KMS-11 (cell line): ENCODE measurements at regions not wholly inside any gene's neighbourhood (a gene's known extent, or its start where the extent isn't known, plus 50 kb on each side); places are given as distances from the start of the nearest gene placed in this dataset.

Experiments
- H2AFZ ChIP-seq: fragments of 200-600 bp; sonication (generic); 2 replicates; pipeline ENCODE4 v1.6.1; 2016; ENCODE audit warnings: antibody characterized with exemption, mixed run types, low read depth
- H3K27ac ChIP-seq: fragments of 200-600 bp; sonication (generic); 2 replicates; pipeline ENCODE4 v1.6.1; 2016; ENCODE audit warnings: mild to moderate bottlenecking, mixed run types
- H3K27me3 ChIP-seq: fragments of 200-600 bp; sonication (generic); 2 replicates; pipeline ENCODE4 v1.6.1; 2017; ENCODE audit warnings: mild to moderate bottlenecking, low read depth, mixed run types, moderate library complexity; ENCODE audit not compliant: insufficient read depth
- H3K36me3 ChIP-seq: fragments of 200-600 bp; sonication (generic); 2 replicates; pipeline ENCODE4 v1.6.1; 2017; ENCODE audit warnings: mild to moderate bottlenecking, mixed run types; ENCODE audit not compliant: insufficient read depth
- H3K4me1 ChIP-seq: fragments of 200-600 bp; sonication (generic); 2 replicates; pipeline ENCODE4 v1.6.1; 2016; ENCODE audit warnings: mild to moderate bottlenecking, low read depth, mixed run types; ENCODE audit not compliant: poor library complexity, severe bottlenecking
- H3K4me2 ChIP-seq: fragments of 200-600 bp; sonication (generic); 2 replicates; pipeline ENCODE4 v1.7.0; 2016; ENCODE audit warnings: mild to moderate bottlenecking, mixed run types
- H3K4me3 ChIP-seq: fragments of 200-600 bp; sonication (generic); IDR thresholded peaks from 2 replicates; pipeline ENCODE4 v1.6.1; 2017; ENCODE audit warnings: low read depth, low read length, mixed read lengths; ENCODE audit not compliant: insufficient read depth
- H3K79me2 ChIP-seq: fragments of 200-600 bp; sonication (generic); 2 replicates; pipeline ENCODE4 v1.6.1; 2016; ENCODE audit warnings: low read depth, mixed run types; ENCODE audit not compliant: insufficient read depth
- H3K9ac ChIP-seq: fragments of 200-600 bp; sonication (generic); 2 replicates; pipeline ENCODE4 v1.6.1; 2016; ENCODE audit warnings: mild to moderate bottlenecking, mixed run types
- H4K20me1 ChIP-seq: fragments of 200-600 bp; sonication (generic); 2 replicates; pipeline ENCODE4 v1.6.1; 2016; ENCODE audit warnings: mild to moderate bottlenecking, mixed run types; ENCODE audit not compliant: insufficient read depth
- TF ChIP-seq, protein P1 (sequence below): fragments of 200-600 bp; sonication (generic); conservative IDR thresholded peaks from 2 replicates; pipeline ENCODE4 v1.6.1; 2017; ENCODE audit warnings: low read depth, mild to moderate bottlenecking, antibody characterized with exemption, low read length, moderate library complexity, mixed read lengths

GRCh38 chr15:72991026-72991425 is 61.2 kb upstream of the NEO1 start:
- Histone ChIP-seq H3K9ac (no peak overlapping the region), H2AFZ (no peak overlapping the region), H3K4me1 (no peaks in the 10 kb centered on the region), H3K4me3 (no peak overlapping the region), H3K27ac (no peak overlapping the region), H3K4me2 (no peak overlapping the region), H3K27me3 (no peaks in the 10 kb centered on the region), H3K79me2 (no peaks in the 10 kb centered on the region), H3K36me3 (no peaks in the 10 kb centered on the region), H4K20me1 (no peaks in the 10 kb centered on the region)
- TF ChIP-seq, protein P1, sequence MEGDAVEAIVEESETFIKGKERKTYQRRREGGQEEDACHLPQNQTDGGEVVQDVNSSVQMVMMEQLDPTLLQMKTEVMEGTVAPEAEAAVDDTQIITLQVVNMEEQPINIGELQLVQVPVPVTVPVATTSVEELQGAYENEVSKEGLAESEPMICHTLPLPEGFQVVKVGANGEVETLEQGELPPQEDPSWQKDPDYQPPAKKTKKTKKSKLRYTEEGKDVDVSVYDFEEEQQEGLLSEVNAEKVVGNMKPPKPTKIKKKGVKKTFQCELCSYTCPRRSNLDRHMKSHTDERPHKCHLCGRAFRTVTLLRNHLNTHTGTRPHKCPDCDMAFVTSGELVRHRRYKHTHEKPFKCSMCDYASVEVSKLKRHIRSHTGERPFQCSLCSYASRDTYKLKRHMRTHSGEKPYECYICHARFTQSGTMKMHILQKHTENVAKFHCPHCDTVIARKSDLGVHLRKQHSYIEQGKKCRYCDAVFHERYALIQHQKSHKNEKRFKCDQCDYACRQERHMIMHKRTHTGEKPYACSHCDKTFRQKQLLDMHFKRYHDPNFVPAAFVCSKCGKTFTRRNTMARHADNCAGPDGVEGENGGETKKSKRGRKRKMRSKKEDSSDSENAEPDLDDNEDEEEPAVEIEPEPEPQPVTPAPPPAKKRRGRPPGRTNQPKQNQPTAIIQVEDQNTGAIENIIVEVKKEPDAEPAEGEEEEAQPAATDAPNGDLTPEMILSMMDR: no peak

DNA sequence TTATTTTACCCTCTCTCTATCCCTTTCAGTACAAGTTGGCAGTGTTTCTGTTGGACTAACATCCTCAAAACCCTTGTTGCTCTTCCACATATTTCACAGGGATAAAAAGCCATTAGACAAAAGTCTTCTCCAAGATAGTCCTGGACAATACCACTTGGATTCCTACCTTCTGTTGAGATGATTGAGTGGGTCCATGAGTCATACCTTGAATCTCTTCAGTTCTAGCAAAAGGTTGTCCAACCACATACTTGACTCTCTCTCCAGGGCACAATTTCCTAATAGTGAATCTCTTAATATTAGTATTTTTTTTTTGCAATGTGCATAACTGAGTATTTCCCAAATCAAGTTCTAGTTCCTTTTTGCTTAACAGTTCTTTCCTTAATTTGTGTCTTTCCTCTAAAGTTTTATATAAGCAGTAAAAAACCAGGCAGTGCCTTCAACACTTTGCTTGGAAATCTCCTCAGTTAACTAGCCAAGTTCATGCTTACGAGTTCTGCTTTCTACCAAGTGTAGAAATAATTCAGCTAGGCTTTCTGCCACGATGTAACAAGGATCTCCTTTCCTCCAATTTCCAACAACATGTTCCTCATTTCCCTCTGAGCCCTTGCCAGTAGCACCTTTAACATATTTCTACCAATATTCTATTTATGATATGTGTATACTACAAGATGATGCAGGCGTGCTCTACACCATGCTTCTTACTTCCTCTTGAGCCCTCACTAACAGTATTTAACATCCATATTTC is 68.3 kb upstream of the NEO1 start:
- Histone ChIP-seq H3K79me2 (no peaks in the 10 kb centered on the region), H3K9ac (no peak overlapping the region), H3K4me2 (no peak overlapping the region), H3K4me1 (no peaks in the 10 kb centered on the region), H2AFZ (no peak overlapping the region), H3K27ac (no peak overlapping the region), H3K4me3 (no peak overlapping the region), H3K27me3 (no peaks in the 10 kb centered on the region), H3K36me3 (no peaks in the 10 kb centered on the region), H4K20me1 (no peaks in the 10 kb centered on the region)
- TF ChIP-seq, protein P1: no peak

DNA sequence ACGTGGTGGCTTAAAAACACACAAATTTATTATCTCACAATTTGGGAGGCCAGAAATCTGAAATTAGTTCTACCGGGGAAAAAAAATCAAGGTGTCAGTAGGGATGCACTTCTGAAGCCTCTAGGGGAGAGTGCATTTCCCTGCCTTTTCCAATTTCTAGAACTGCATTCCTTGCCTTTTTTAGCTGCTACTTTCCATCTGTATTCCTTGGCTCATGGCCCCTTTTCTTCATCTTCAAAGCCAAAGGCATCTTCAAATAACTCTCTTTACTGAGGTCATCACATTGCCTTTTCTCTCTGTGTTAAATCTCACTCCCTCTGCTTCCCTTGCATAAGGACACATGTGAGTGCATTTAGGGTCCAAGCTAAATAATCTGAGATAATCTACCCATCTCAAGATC is 69.5 kb upstream of the NEO1 start:
- H3K27me3 ChIP-seq: no peaks in the 10 kb centered on the region
- no peak overlapping the region for H3K4me2 ChIP-seq
- H3K27ac ChIP-seq: no peak overlapping the region
- H3K79me2 ChIP-seq: no peaks in the 10 kb centered on the region
- no peak overlapping the region for H2AFZ ChIP-seq
- no peak overlapping the region for H3K9ac ChIP-seq
- H3K36me3 ChIP-seq: no peaks in the 10 kb centered on the region
- no peaks in the 10 kb centered on the region for H3K4me1 ChIP-seq
- H3K4me3 ChIP-seq: no peak overlapping the region
- H4K20me1 ChIP-seq: no peaks in the 10 kb centered on the region
- TF ChIP-seq, protein P1: no peak

- Histone ChIP-seq H3K27ac (no peak overlapping the region), H3K4me1 (no peaks in the 10 kb centered on the region), H3K9ac (no peak overlapping the region), H3K79me2 (no peaks in the 10 kb centered on the region), H4K20me1 (no peaks in the 10 kb centered on the region), H2AFZ (no peak overlapping the region), H3K4me2 (no peak overlapping the region), H3K4me3 (no peak overlapping the region), H3K27me3 (no peaks in the 10 kb centered on the region), H3K36me3 (no peaks in the 10 kb centered on the region)
- TF ChIP-seq, protein P1: no peak
Measured at GRCh38 chr15:72980661-72981060, 71.6 kb upstream of the NEO1 start.
